Stimulated activated naive CD8-positive, alpha-beta T cell treated with anti-CD3 and anti-CD28 coated beads, Interleukin-15, Interleukin-2, amounts not matched to agents 100 ng/mL and 50 ng/mL, for 24 hours (primary cell): ENCODE measurements at regions not wholly inside any gene's neighbourhood (a gene's known extent, or its start where the extent isn't known, plus 50 kb on each side); places are given as distances from the start of the nearest gene placed in this dataset.

Source experiments
- H3K27ac Mint-ChIP-seq: one replicate; pipeline ENCODE4 v1.8.0; 2021; ENCODE audit warnings: mild to moderate bottlenecking, mixed read lengths
- H3K27me3 Mint-ChIP-seq: one replicate; pipeline ENCODE4 v1.8.0; 2021; ENCODE audit warnings: mixed read lengths
- H3K36me3 Mint-ChIP-seq: one replicate; pipeline ENCODE4 v1.8.0; 2021; ENCODE audit warnings: low read depth, mixed read lengths
- H3K4me1 Mint-ChIP-seq: one replicate; pipeline ENCODE4 v1.8.0; 2021; ENCODE audit warnings: low read depth, mixed read lengths
- H3K4me3 Mint-ChIP-seq: one replicate; pipeline ENCODE4 v1.8.0; 2021; ENCODE audit warnings: mild to moderate bottlenecking, mixed read lengths
- H3K9me3 Mint-ChIP-seq: one replicate; pipeline ENCODE4 v1.8.0; 2021; ENCODE audit warnings: mixed read lengths

DNA sequence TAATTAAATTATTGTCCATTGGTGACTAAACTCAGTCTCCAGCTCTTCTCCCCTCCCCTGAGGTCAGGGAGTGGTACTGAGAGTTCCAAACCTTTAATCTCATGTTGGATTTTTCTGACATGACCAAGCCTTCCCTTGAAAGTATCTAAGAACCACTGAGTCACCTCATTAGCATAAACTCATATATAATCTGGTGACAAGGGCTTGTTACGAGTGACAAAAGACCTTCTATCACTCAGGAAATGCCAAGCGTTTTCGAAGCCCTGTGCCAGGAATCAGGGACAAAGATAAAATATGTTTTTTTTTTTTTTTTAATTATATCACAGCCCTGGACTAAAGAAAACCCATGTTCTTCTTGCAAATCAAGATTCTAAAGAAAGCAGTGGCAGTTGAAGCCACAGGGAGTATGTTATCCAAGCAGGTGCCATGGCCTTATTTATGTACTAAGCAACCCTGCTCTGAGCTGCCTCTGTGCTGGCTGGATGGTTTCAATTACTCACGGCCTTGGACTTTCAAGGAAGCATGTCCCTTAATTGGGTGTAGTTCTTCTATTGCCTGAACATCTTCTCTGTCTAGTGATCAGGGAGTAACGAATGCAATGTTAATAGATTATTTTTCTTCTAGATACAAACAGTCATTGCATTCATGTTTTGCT is 169.0 kb upstream of the PRKCQ start:
- no peaks in the 10 kb centered on the region for H3K4me1 Mint-ChIP-seq
- H3K9me3 Mint-ChIP-seq = peaks cover 11% of the 10 kb centered on the region
- H3K27ac Mint-ChIP-seq = no peak overlapping the region
- no peaks in the 10 kb centered on the region for H3K36me3 Mint-ChIP-seq
- peaks cover 33% of the 10 kb centered on the region for H3K27me3 Mint-ChIP-seq
- no peak overlapping the region for H3K4me3 Mint-ChIP-seq

GRCh38 chr10:6748029-6748428 is 168.0 kb upstream of the PRKCQ start:
- Mint-ChIP-seq H3K36me3 (no peaks in the 10 kb centered on the region), H3K27ac (no peak overlapping the region), H3K27me3 (peaks cover 29% of the 10 kb centered on the region)

DNA sequence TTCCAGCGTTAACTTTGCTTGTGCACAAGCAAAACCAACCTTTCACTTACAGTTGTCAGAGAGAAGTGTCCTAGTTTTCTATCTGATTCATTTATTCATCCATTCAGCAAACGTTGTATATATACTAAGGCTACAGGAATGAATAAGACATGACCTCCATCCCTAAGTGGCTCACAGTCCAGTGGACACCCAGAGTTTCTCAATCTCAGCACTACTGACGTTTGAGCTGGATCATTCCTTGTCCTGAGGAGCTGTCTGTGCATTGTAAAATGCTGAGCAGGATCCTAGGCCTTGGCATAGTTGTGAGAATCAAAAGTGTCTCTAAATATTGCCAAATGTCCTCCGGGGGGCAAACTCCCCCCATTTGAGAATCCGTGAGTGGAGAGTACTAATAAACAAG is 166.7 kb upstream of the PRKCQ start:
- H3K36me3 Mint-ChIP-seq = no peaks in the 10 kb centered on the region
- H3K27me3 Mint-ChIP-seq = peaks cover 23% of the 10 kb centered on the region
- no peaks in the 10 kb centered on the region for H3K4me1 Mint-ChIP-seq
- peaks cover 11% of the 10 kb centered on the region for H3K9me3 Mint-ChIP-seq
- H3K27ac Mint-ChIP-seq = no peak overlapping the region
- H3K4me3 Mint-ChIP-seq = no peak overlapping the region

More at GRCh38 chr10:6748029-6748428, 168.0 kb upstream of the PRKCQ start:
- Mint-ChIP-seq H3K4me3 (no peak overlapping the region), H3K9me3 (peaks cover 11% of the 10 kb centered on the region), H3K4me1 (no peaks in the 10 kb centered on the region)

- Mint-ChIP-seq H3K4me1 (no peaks in the 10 kb centered on the region), H3K4me3 (no peak overlapping the region), H3K36me3 (no peaks in the 10 kb centered on the region), H3K27me3 (peaks cover 23% of the 10 kb centered on the region), H3K27ac (no peak overlapping the region), H3K9me3 (no peaks in the 10 kb centered on the region)
Observed at GRCh38 chr10:6743291-6743849, 163.3 kb upstream of the PRKCQ start.

- no peaks in the 10 kb centered on the region for H3K4me1 Mint-ChIP-seq
- peaks cover 21% of the 10 kb centered on the region for H3K27me3 Mint-ChIP-seq
- H3K4me3 Mint-ChIP-seq = no peak overlapping the region
- H3K9me3 Mint-ChIP-seq = no peaks in the 10 kb centered on the region
- H3K36me3 Mint-ChIP-seq = no peaks in the 10 kb centered on the region
- H3K27ac Mint-ChIP-seq = no peak overlapping the region
Observed at GRCh38 chr10:6741541-6741941, 161.5 kb upstream of the PRKCQ start.

DNA sequence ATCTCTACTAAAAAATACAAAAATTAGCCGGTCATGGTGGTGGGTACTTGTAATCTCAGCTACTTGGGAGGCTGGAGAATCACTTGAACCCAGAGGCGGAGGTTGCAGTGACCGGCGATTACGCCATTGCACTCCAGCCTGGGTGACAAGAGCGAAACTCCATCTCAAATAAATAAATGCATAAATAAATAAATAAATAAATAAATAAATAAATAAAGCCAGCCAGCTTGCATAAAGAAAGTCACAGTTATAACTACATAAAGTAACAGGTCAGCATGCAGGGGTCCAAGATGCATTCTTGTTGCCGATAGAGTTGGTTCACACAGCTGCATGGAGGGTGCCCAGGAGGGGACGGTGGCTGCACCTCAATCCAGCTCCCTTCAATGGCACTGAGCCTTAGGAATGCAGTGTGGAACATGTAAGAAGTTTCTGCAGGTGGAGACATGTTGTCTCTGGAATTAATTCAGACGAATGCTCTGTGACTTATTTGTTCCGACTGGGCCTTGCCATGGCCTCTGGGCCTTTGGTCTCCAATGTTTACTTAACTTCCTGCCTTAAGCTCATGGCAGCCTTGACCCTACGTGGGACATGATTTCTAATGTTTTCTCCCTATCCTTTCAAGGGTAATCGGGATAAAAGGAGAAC is 159.6 kb upstream of the PRKCQ start:
- Mint-ChIP-seq H3K36me3 (no peaks in the 10 kb centered on the region), H3K4me3 (no peak overlapping the region), H3K27me3 (peaks cover 30% of the 10 kb centered on the region), H3K4me1 (no peaks in the 10 kb centered on the region), H3K9me3 (no peaks in the 10 kb centered on the region), H3K27ac (no peak overlapping the region)

GRCh38 chr10:6738112-6738768 is 158.2 kb upstream of the PRKCQ start:
- peaks cover 38% of the 10 kb centered on the region for H3K27me3 Mint-ChIP-seq
- no peaks in the 10 kb centered on the region for H3K4me1 Mint-ChIP-seq
- H3K9me3 Mint-ChIP-seq = no peaks in the 10 kb centered on the region
- H3K4me3 Mint-ChIP-seq = no peak overlapping the region
- no peaks in the 10 kb centered on the region for H3K36me3 Mint-ChIP-seq
- no peak overlapping the region for H3K27ac Mint-ChIP-seq

DNA sequence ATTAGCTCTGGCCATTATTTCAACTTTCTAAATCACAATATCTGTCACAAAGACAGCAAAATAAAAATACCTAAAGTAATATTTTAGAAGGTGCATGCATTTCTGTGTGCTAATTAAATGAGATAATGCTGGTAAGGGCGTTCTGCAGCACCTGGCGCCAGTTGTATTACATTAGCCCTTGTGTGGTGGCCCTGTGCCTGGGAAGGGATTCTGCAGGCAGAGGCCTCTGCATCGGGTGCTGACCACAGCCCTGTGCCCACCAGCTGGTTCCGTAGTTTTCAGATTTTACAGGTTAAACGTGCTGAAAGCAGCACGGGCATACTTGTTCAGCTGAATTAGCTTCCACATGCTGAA is 157.7 kb upstream of the PRKCQ start:
- Mint-ChIP-seq H3K27ac (no peak overlapping the region), H3K9me3 (no peaks in the 10 kb centered on the region), H3K36me3 (no peaks in the 10 kb centered on the region), H3K27me3 (peaks cover 43% of the 10 kb centered on the region), H3K4me1 (no peaks in the 10 kb centered on the region), H3K4me3 (no peak overlapping the region)

GRCh38 chr10:6737080-6737641 is 157.1 kb upstream of the PRKCQ start:
- H3K36me3 Mint-ChIP-seq = no peaks in the 10 kb centered on the region
- H3K4me3 Mint-ChIP-seq = no peak overlapping the region
- no peaks in the 10 kb centered on the region for H3K9me3 Mint-ChIP-seq
- no peak overlapping the region for H3K27ac Mint-ChIP-seq
- peaks cover 46% of the 10 kb centered on the region for H3K27me3 Mint-ChIP-seq
- no peaks in the 10 kb centered on the region for H3K4me1 Mint-ChIP-seq

- Mint-ChIP-seq H3K4me1 (no peaks in the 10 kb centered on the region), H3K9me3 (no peaks in the 10 kb centered on the region), H3K4me3 (no peak overlapping the region), H3K27ac (no peak overlapping the region), H3K27me3 (peaks cover 60% of the 10 kb centered on the region), H3K36me3 (no peaks in the 10 kb centered on the region)
Observed at GRCh38 chr10:6734286-6734685, 154.2 kb upstream of the PRKCQ start.

DNA sequence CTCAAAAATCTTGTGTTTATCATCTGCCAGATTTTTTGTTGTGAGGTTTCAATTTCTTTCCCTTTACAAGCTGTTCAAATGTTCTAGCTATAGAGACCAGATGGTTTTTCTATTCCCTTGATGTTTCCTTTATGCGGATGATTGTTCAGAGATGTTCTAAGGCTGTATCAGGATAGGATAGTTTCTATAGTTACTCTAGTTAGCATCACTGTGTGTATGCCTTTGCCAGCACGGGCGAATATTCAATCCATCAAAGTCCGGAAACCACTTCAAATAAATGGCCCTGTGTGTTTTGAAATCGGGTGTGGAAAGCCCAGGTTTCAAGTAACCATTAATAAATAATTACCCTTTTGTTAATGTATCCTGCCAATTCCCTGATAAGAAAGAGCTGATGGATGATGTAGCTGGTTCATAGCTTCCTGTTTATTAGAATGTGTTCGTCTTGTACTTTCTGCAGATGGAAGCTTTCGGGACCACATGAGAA is 149.8 kb upstream of the PRKCQ start:
- Mint-ChIP-seq H3K9me3 (no peaks in the 10 kb centered on the region), H3K4me1 (no peaks in the 10 kb centered on the region), H3K27ac (no peak overlapping the region), H3K36me3 (no peaks in the 10 kb centered on the region), H3K4me3 (no peak overlapping the region), H3K27me3 (peaks cover 61% of the 10 kb centered on the region)

DNA sequence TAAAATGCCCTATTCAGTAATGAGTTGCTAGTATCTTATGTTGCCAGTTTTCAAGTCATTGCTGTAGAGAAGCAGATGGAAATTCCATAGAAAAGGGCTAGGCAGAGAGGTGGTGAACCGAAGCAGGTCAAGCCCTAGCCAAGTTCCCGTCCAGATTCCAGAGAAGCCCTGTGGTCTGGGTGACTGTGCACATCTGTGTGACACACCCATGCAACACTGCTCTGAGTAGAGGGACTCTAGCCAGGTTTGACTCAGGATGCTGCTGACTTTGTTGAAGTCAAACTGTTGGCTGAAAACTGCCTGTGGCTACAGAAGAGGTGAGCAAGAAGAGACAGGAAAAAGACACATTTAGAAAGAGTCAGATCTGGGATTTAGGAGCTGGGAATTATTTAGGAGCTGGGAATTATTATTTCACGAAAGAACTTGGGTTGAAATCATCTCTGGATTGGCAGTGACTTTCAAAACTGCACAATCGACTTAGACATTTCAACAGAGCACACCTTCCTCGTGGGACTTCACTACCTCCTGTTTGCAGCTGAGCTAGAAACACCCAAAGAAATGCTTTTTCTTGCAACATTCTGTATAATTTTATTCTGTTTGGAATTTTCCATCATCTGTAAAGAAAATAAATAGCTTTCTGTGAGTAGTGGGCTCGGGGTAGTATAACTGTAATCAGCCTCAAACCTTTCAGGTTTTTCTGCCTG is 149.1 kb upstream of the PRKCQ start:
- no peaks in the 10 kb centered on the region for H3K4me1 Mint-ChIP-seq
- no peaks in the 10 kb centered on the region for H3K36me3 Mint-ChIP-seq
- peaks cover 64% of the 10 kb centered on the region for H3K27me3 Mint-ChIP-seq
- no peaks in the 10 kb centered on the region for H3K9me3 Mint-ChIP-seq
- no peak overlapping the region for H3K4me3 Mint-ChIP-seq
- no peak overlapping the region for H3K27ac Mint-ChIP-seq

GRCh38 chr10:6726924-6727323 is 146.8 kb upstream of the PRKCQ start:
- no peak overlapping the region for H3K27ac Mint-ChIP-seq

DNA sequence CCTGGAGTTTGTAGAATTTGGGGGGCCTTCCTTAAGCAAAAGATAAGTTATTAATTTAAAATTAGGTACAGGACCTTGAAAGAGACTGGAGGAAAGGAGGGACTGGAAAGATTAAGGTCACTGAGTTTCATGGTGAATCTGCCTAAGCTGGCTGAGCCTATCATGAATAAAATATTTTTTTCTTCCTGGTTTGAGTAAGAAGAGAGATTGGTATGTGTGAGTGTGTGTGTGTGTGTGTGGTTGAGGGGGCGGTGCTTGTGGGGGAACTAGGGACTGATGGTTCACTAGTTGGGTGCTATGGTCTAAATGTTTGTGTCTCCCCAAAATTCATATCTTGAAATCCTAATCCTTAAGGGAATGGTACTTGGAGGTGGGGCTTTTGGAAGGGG is 142.5 kb upstream of the PRKCQ start:
- H3K9me3 Mint-ChIP-seq = no peaks in the 10 kb centered on the region
- peaks cover 3% of the 10 kb centered on the region for H3K4me1 Mint-ChIP-seq
- H3K4me3 Mint-ChIP-seq = no peak overlapping the region
- H3K36me3 Mint-ChIP-seq = no peaks in the 10 kb centered on the region
- no peak overlapping the region for H3K27ac Mint-ChIP-seq
- peaks cover 44% of the 10 kb centered on the region for H3K27me3 Mint-ChIP-seq

More at GRCh38 chr10:6726924-6727323, 146.8 kb upstream of the PRKCQ start:
- peaks cover 62% of the 10 kb centered on the region for H3K27me3 Mint-ChIP-seq
- no peak overlapping the region for H3K4me3 Mint-ChIP-seq
- H3K9me3 Mint-ChIP-seq = no peaks in the 10 kb centered on the region
- H3K4me1 Mint-ChIP-seq = peaks cover 3% of the 10 kb centered on the region
- H3K36me3 Mint-ChIP-seq = no peaks in the 10 kb centered on the region
